HepG2 (cell line): ENCODE measurements at regions not wholly inside any gene's neighbourhood (a gene's known extent, or its start where the extent isn't known, plus 50 kb on each side); places are given as distances from the start of the nearest gene placed in this dataset.

Experiments
- ATAC-seq: fragments of 200-7000 bp; cut with Tn5 transposase; 3 replicates; pipeline ENCODE4 v1.9.1; 2020; ENCODE audit warnings: mild to moderate bottlenecking, moderate library complexity
- BruUV-seq: library from RNA; stranded (reverse); fragments of 400-500 nt; replicated peaks from 2 replicates; lab custom pipeline; 2021; lab: Mats Ljungman, UMichigan
- CTCF ChIA-PET: fragments of 300-600 bp; formaldehyde crosslinking; extraction: SDS; loops from one replicate; lab custom pipeline; 2021; ENCODE audit warnings: low total read pairs, inconsistent platforms, low intra/inter-chr PET ratio; lab: Yijun Ruan, JAX
- POLR2A ChIA-PET: fragments of 350-600 bp; sonication (Branson Sonifier 250); formaldehyde crosslinking; loops from one replicate; lab custom pipeline; 2020; ENCODE audit warnings: antibody characterized with exemption, inconsistent platforms; lab: Yijun Ruan, JAX
- DNase-seq: peaks from one replicate; pipeline ENCODE4 v3.0.0-alpha.2; 2015; ENCODE audit warnings: low spot score
- FAIRE-seq: peaks from 3 replicates; lab custom pipeline; 2011; peaks lifted over from hg19 to GRCh38; lab: Jason Lieb, UNC
- H2AFZ ChIP-seq: one replicate; pipeline ENCODE4 v1.6.1; 2011; ENCODE audit warnings: low read length, inconsistent platforms
- H3K27ac ChIP-seq: fragments of 300-600 bp; 3 replicates; pipeline ENCODE4 v1.8.0; 2011; ENCODE audit warnings: mixed run types, mild to moderate bottlenecking, mixed read lengths, low read length, inconsistent platforms; ENCODE audit not compliant: insufficient read depth; ENCODE audit errors: extremely low read length
- H3K27me3 ChIP-seq, 2 experiments: fragments of 200-600 bp in 1 of 2; 2 replicates in 1 of 2; 3 replicates in 1 of 2; pipeline versions ENCODE4 v1.6.0 to v1.8.0; 2011; ENCODE audit warnings: low read length in 2 of 2, mild to moderate bottlenecking in 2 of 2, moderate library complexity in 2 of 2, inconsistent platforms in 1 of 2; ENCODE audit not compliant: insufficient read depth in 2 of 2, control insufficient read depth in 1 of 2
- H3K36me3 ChIP-seq, 2 experiments: fragments of 200-600 bp in 1 of 2; replicated peaks in 1 of 2; 2 replicates in 1 of 2; 3 replicates in 1 of 2; pipeline versions ENCODE4 v1.5.1 to v1.8.0; 2011; ENCODE audit warnings: low read length in 2 of 2, inconsistent platforms in 1 of 2; ENCODE audit not compliant: insufficient read depth in 2 of 2, control insufficient read depth in 1 of 2
- H3K4me1 ChIP-seq: 2 replicates; pipeline ENCODE4 v1.5.1; 2012; ENCODE audit warnings: low read length, inconsistent platforms; ENCODE audit not compliant: insufficient read depth
- H3K4me2 ChIP-seq: 2 replicates; pipeline ENCODE4 v1.6.0; 2011; ENCODE audit warnings: low read depth, low read length, inconsistent platforms
- H3K4me3 ChIP-seq, 3 experiments: fragments of 200-600 bp in 1 of 3; sonication (generic), shearing (Covaris generic) in 1 of 3; replicated peaks in 1 of 3; 2 replicates each; pipeline ENCODE4 v1.5.1; 2011 to 2016; ENCODE audit warnings: low read length in 3 of 3, inconsistent platforms in 2 of 3, low read depth in 2 of 3, mild to moderate bottlenecking in 2 of 3, control low read depth in 1 of 3, mixed read lengths in 1 of 3; ENCODE audit not compliant: insufficient read depth in 1 of 3
- H3K79me2 ChIP-seq: one replicate; pipeline ENCODE4 v1.6.1; 2011; ENCODE audit warnings: low read length, inconsistent platforms; ENCODE audit not compliant: insufficient read depth
- H3K9ac ChIP-seq: 2 replicates; pipeline ENCODE4 v1.6.0; 2011; ENCODE audit warnings: mild to moderate bottlenecking, low read depth, low read length, inconsistent platforms; ENCODE audit not compliant: insufficient read depth
- H3K9me3 ChIP-seq: 2 replicates; pipeline ENCODE4 v1.5.1; 2012; ENCODE audit warnings: mild to moderate bottlenecking, low read length
- H4K20me1 ChIP-seq: 2 replicates; pipeline ENCODE4 v1.6.0; 2011; ENCODE audit warnings: inconsistent platforms, mild to moderate bottlenecking, low read length, moderate library complexity; ENCODE audit not compliant: insufficient read depth
- FOXA1 ChIP-seq, 2 experiments: fragments of 450-650 bp in 1 of 2; sonication (generic) in 1 of 2; formaldehyde crosslinking in 1 of 2; IDR thresholded peaks; 2 replicates each; pipeline versions ENCODE4 v1.4.0 to v1.6.1; 2016 to 2020; ENCODE audit warnings: missing genetic modification reagents in 1 of 2
- GPN1 ChIP-seq: sonication (generic); formaldehyde crosslinking; IDR thresholded peaks from 2 replicates; pipeline ENCODE4 v1.5.1; 2020; ENCODE audit warnings: missing genetic modification reagents, borderline replicate concordance
- KAT7 ChIP-seq: IDR thresholded peaks from 2 replicates; pipeline ENCODE4 v1.6.1; 2018; ENCODE audit warnings: borderline replicate concordance, missing compliant biosample characterization
- POLR2AphosphoS5 ChIP-seq: IDR thresholded peaks from 2 replicates; pipeline ENCODE4 v1.6.1; 2012; ENCODE audit warnings: low read depth, low read length
- SALL1 ChIP-seq: sonication (generic); formaldehyde crosslinking; IDR thresholded peaks from 2 replicates; pipeline ENCODE4 v1.8.0; 2022; ENCODE audit warnings: mild to moderate bottlenecking, missing genetic modification reagents
- ZKSCAN1 ChIP-seq: fragments of 150-350 bp; IDR thresholded peaks from 2 replicates; pipeline ENCODE4 v1.6.1; 2014; ENCODE audit warnings: low read length
- ZNF615 ChIP-seq: sonication (generic); formaldehyde crosslinking; IDR thresholded peaks from 2 replicates; pipeline ENCODE4 v1.5.0; 2020; ENCODE audit warnings: mild to moderate bottlenecking, missing genetic modification reagents, borderline replicate concordance
- ZNF616 ChIP-seq: sonication (generic); formaldehyde crosslinking; IDR thresholded peaks from 2 replicates; pipeline ENCODE4 v1.5.0; 2020; ENCODE audit warnings: low read depth, mild to moderate bottlenecking, missing genetic modification reagents
- WGBS: methylation state at CpG from one replicate; pipeline ENCODE4 v1.1.6; 2017; ENCODE audit warnings: low lambda C conversion rate; 5-methylcytosine and 5-hydroxymethylcytosine counted together
- in situ Hi-C: cut with HindIII; loops from 2 replicates; pipeline ENCODE4 v1.10.0; 2017; ENCODE audit warnings: low pct_unique_long_range_greater_than_20kb; ENCODE audit not compliant: extremely low pct_ligation_motif_present
- intact Hi-C: fragments of 100-400 bp; cut with micrococcal nuclease; formaldehyde crosslinking; loops from one replicate; pipeline ENCODE4 v1.10.0; 2022; ENCODE audit not compliant: unreplicated experiment
- TF ChIP-seq, protein P1 (sequence below): sonication (generic); formaldehyde crosslinking; conservative IDR thresholded peaks from 2 replicates; pipeline ENCODE4 v1.5.0; 2020; ENCODE audit warnings: missing genetic modification reagents
- TF ChIP-seq, protein P2 (sequence below): IDR thresholded peaks from 2 replicates; pipeline ENCODE4 v1.6.1; 2016; ENCODE audit warnings: missing genetic modification reagents, missing compliant biosample characterization
- TF ChIP-seq, protein P3 (sequence below): sonication (generic); formaldehyde crosslinking; conservative IDR thresholded peaks from 2 replicates; pipeline ENCODE4 v1.4.0; 2020; ENCODE audit warnings: mild to moderate bottlenecking, missing genetic modification reagents, moderate library complexity
- TF ChIP-seq, protein P4 (sequence below): sonication (generic); formaldehyde crosslinking; IDR thresholded peaks from 2 replicates; pipeline ENCODE4 v1.5.1; 2020; ENCODE audit warnings: missing genetic modification reagents, mild to moderate bottlenecking, borderline replicate concordance

DNA sequence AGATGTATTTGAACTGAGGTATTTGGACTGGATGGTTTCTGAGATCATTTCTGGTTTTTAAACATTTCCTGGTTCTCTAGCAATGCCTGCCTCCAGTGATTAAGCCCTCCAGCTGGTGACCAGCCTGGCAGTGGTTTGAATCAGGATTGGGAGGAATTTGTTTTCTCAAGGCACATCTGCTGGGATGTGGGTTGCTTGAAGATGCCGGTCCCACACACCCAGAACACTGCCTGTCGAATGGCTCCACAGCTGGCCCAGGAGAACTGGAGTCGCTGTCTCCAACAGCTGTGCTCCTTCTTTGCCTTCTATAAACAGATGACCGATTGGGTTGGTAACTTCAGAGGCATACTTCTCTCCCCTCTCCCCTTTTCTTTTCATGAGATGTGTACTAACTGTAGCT, 258.0 kb upstream of the DDHD1 start (continued):
- TF ChIP-seq, protein P1, sequence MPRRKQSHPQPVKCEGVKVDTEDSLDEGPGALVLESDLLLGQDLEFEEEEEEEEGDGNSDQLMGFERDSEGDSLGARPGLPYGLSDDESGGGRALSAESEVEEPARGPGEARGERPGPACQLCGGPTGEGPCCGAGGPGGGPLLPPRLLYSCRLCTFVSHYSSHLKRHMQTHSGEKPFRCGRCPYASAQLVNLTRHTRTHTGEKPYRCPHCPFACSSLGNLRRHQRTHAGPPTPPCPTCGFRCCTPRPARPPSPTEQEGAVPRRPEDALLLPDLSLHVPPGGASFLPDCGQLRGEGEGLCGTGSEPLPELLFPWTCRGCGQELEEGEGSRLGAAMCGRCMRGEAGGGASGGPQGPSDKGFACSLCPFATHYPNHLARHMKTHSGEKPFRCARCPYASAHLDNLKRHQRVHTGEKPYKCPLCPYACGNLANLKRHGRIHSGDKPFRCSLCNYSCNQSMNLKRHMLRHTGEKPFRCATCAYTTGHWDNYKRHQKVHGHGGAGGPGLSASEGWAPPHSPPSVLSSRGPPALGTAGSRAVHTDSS (CRISPR knock-in tag), result no peak
- TF ChIP-seq ZNF616 (CRISPR knock-in tag) (no peak), GPN1 (no peak)
- TF ChIP-seq, protein P2, sequence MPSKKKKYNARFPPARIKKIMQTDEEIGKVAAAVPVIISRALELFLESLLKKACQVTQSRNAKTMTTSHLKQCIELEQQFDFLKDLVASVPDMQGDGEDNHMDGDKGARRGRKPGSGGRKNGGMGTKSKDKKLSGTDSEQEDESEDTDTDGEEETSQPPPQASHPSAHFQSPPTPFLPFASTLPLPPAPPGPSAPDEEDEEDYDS, result no peak
- TF ChIP-seq, protein P3, sequence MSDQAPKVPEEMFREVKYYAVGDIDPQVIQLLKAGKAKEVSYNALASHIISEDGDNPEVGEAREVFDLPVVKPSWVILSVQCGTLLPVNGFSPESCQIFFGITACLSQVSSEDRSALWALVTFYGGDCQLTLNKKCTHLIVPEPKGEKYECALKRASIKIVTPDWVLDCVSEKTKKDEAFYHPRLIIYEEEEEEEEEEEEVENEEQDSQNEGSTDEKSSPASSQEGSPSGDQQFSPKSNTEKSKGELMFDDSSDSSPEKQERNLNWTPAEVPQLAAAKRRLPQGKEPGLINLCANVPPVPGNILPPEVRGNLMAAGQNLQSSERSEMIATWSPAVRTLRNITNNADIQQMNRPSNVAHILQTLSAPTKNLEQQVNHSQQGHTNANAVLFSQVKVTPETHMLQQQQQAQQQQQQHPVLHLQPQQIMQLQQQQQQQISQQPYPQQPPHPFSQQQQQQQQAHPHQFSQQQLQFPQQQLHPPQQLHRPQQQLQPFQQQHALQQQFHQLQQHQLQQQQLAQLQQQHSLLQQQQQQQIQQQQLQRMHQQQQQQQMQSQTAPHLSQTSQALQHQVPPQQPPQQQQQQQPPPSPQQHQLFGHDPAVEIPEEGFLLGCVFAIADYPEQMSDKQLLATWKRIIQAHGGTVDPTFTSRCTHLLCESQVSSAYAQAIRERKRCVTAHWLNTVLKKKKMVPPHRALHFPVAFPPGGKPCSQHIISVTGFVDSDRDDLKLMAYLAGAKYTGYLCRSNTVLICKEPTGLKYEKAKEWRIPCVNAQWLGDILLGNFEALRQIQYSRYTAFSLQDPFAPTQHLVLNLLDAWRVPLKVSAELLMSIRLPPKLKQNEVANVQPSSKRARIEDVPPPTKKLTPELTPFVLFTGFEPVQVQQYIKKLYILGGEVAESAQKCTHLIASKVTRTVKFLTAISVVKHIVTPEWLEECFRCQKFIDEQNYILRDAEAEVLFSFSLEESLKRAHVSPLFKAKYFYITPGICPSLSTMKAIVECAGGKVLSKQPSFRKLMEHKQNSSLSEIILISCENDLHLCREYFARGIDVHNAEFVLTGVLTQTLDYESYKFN (CRISPR knock-in tag), result no peak

DNA sequence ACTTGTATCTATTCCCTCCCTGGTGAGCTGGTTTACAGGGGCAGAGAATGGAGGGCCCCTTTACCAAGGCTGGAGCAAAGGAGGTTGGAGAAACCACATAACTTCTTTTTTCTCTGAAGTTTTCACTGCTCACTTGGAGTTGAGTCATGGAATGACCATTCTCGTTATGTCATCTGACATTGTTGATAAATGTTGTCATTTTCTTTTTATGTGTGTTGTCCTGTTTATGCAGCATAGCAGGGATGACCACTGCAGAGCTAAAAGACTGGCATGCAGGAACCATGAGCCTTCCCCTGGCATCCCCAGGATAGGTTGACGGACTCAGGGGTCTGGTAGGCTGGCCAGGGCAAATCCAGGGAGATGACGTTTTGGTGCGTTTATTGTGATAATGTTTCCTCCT, 256.8 kb upstream of the DDHD1 start:
- CTCF ChIA-PET, result no interaction called here
- Histone ChIP-seq H3K27ac (no peak overlapping the region), H3K79me2 (no peaks in the 10 kb centered on the region), H3K4me2 (no peak overlapping the region), H3K4me1 (no peaks in the 10 kb centered on the region), H3K27me3 (no peaks in the 10 kb centered on the region), H3K4me3 (no peak overlapping the region), H3K9me3 (no peaks in the 10 kb centered on the region), H4K20me1 (no peaks in the 10 kb centered on the region), H3K9ac (no peak overlapping the region), H2AFZ (no peak overlapping the region), H3K36me3 (no peaks in the 10 kb centered on the region)
- ATAC-seq (no peak), DNase-seq (no peak), FAIRE-seq (no peak)
- in situ Hi-C loops (loop anchor here (10.0 kb wide), 1 partner anchor 935 kb away; no protein-coding TSS in a partner anchor), intact Hi-C loops (loop anchor here (5.0 kb wide), 1 partner anchor 937 kb away; no protein-coding TSS in a partner anchor)
- no TSS peak for BruUV-seq
- POLR2A ChIA-PET, result no interaction called here
- TF ChIP-seq SALL1 (CRISPR knock-in tag), result no peak
- TF ChIP-seq ZKSCAN1, result no peak
- no peak for TF ChIP-seq ZNF615 (CRISPR knock-in tag)
- TF ChIP-seq POLR2AphosphoS5, result no peak
- TF ChIP-seq KAT7 (CRISPR knock-in tag), result no peak
- TF ChIP-seq, protein P4, sequence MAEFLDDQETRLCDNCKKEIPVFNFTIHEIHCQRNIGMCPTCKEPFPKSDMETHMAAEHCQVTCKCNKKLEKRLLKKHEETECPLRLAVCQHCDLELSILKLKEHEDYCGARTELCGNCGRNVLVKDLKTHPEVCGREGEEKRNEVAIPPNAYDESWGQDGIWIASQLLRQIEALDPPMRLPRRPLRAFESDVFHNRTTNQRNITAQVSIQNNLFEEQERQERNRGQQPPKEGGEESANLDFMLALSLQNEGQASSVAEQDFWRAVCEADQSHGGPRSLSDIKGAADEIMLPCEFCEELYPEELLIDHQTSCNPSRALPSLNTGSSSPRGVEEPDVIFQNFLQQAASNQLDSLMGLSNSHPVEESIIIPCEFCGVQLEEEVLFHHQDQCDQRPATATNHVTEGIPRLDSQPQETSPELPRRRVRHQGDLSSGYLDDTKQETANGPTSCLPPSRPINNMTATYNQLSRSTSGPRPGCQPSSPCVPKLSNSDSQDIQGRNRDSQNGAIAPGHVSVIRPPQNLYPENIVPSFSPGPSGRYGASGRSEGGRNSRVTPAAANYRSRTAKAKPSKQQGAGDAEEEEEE (CRISPR knock-in tag), result no peak
- no peak for TF ChIP-seq FOXA1 (IDR thresholded peaks at IDR 0.05)
- no peak for TF ChIP-seq FOXA1 (CRISPR knock-in tag; IDR thresholded peaks at IDR 0.05)
- WGBS, result 11% methylated on average over 4 of the region's 4 CpGs
